ENCODE measurements at regions not wholly inside any gene's neighbourhood (a gene's known extent, or its start where the extent isn't known, plus 50 kb on each side); places are given as distances from the start of the nearest gene placed in this dataset.

DNA sequence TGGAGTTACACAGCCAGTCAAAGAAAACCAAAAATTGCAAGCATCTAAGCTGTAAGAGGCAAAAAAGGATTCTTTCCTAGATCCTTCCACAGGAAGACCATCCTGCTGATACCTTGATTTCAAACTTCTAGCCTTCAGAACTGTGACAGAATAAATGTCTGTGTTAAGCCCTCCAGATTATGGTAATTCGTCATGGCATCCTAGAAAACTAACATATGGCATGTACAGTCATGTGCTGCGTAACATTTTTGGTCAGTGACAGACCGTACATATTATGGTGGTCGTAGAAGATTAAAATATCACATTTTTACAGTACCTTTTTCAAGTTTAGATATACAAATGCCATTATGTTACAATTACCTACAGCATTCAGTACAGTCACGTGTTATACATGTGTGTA, 660.9 kb upstream of the LMO3 start (continued):
- TF ChIP-seq, protein P1, sequence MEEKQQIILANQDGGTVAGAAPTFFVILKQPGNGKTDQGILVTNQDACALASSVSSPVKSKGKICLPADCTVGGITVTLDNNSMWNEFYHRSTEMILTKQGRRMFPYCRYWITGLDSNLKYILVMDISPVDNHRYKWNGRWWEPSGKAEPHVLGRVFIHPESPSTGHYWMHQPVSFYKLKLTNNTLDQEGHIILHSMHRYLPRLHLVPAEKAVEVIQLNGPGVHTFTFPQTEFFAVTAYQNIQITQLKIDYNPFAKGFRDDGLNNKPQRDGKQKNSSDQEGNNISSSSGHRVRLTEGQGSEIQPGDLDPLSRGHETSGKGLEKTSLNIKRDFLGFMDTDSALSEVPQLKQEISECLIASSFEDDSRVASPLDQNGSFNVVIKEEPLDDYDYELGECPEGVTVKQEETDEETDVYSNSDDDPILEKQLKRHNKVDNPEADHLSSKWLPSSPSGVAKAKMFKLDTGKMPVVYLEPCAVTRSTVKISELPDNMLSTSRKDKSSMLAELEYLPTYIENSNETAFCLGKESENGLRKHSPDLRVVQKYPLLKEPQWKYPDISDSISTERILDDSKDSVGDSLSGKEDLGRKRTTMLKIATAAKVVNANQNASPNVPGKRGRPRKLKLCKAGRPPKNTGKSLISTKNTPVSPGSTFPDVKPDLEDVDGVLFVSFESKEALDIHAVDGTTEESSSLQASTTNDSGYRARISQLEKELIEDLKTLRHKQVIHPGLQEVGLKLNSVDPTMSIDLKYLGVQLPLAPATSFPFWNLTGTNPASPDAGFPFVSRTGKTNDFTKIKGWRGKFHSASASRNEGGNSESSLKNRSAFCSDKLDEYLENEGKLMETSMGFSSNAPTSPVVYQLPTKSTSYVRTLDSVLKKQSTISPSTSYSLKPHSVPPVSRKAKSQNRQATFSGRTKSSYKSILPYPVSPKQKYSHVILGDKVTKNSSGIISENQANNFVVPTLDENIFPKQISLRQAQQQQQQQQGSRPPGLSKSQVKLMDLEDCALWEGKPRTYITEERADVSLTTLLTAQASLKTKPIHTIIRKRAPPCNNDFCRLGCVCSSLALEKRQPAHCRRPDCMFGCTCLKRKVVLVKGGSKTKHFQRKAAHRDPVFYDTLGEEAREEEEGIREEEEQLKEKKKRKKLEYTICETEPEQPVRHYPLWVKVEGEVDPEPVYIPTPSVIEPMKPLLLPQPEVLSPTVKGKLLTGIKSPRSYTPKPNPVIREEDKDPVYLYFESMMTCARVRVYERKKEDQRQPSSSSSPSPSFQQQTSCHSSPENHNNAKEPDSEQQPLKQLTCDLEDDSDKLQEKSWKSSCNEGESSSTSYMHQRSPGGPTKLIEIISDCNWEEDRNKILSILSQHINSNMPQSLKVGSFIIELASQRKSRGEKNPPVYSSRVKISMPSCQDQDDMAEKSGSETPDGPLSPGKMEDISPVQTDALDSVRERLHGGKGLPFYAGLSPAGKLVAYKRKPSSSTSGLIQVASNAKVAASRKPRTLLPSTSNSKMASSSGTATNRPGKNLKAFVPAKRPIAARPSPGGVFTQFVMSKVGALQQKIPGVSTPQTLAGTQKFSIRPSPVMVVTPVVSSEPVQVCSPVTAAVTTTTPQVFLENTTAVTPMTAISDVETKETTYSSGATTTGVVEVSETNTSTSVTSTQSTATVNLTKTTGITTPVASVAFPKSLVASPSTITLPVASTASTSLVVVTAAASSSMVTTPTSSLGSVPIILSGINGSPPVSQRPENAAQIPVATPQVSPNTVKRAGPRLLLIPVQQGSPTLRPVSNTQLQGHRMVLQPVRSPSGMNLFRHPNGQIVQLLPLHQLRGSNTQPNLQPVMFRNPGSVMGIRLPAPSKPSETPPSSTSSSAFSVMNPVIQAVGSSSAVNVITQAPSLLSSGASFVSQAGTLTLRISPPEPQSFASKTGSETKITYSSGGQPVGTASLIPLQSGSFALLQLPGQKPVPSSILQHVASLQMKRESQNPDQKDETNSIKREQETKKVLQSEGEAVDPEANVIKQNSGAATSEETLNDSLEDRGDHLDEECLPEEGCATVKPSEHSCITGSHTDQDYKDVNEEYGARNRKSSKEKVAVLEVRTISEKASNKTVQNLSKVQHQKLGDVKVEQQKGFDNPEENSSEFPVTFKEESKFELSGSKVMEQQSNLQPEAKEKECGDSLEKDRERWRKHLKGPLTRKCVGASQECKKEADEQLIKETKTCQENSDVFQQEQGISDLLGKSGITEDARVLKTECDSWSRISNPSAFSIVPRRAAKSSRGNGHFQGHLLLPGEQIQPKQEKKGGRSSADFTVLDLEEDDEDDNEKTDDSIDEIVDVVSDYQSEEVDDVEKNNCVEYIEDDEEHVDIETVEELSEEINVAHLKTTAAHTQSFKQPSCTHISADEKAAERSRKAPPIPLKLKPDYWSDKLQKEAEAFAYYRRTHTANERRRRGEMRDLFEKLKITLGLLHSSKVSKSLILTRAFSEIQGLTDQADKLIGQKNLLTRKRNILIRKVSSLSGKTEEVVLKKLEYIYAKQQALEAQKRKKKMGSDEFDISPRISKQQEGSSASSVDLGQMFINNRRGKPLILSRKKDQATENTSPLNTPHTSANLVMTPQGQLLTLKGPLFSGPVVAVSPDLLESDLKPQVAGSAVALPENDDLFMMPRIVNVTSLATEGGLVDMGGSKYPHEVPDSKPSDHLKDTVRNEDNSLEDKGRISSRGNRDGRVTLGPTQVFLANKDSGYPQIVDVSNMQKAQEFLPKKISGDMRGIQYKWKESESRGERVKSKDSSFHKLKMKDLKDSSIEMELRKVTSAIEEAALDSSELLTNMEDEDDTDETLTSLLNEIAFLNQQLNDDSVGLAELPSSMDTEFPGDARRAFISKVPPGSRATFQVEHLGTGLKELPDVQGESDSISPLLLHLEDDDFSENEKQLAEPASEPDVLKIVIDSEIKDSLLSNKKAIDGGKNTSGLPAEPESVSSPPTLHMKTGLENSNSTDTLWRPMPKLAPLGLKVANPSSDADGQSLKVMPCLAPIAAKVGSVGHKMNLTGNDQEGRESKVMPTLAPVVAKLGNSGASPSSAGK (IDR thresholded peaks at IDR 0.05) = no peak
- TF ChIP-seq ESRRB (CRISPR knock-in tag; IDR thresholded peaks at IDR 0.05; ENCODE audit: borderline replicate concordance) = no peak
- no peak for TF ChIP-seq BACH1 (tag; IDR thresholded peaks at IDR 0.05)
- TF ChIP-seq YBX1 (IDR thresholded peaks at IDR 0.05) = no peak
- TF ChIP-seq, protein P2, sequence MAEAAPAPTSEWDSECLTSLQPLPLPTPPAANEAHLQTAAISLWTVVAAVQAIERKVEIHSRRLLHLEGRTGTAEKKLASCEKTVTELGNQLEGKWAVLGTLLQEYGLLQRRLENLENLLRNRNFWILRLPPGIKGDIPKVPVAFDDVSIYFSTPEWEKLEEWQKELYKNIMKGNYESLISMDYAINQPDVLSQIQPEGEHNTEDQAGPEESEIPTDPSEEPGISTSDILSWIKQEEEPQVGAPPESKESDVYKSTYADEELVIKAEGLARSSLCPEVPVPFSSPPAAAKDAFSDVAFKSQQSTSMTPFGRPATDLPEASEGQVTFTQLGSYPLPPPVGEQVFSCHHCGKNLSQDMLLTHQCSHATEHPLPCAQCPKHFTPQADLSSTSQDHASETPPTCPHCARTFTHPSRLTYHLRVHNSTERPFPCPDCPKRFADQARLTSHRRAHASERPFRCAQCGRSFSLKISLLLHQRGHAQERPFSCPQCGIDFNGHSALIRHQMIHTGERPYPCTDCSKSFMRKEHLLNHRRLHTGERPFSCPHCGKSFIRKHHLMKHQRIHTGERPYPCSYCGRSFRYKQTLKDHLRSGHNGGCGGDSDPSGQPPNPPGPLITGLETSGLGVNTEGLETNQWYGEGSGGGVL (CRISPR knock-in tag; IDR thresholded peaks at IDR 0.05) = no peak

Measured in K562 (cell line).